Upper lobe of left lung (tissue), 4 donors: ENCODE measurements at regions not wholly inside any gene's neighbourhood (a gene's known extent, or its start where the extent isn't known, plus 50 kb on each side); places are given as distances from the start of the nearest gene placed in this dataset.

ENCODE experiments used
- EP300 ChIP-seq, 4 donors: sonication (generic); formaldehyde crosslinking; IDR thresholded peaks; one replicate each; pipeline ENCODE4 v1.5.1; 2017; ENCODE audit warnings: antibody characterized with exemption in 4 of 4, control low read depth in 2 of 4
- POLR2A ChIP-seq, 4 donors: fragments of 450-650 bp; IDR thresholded peaks; one replicate each; pipeline ENCODE4 v1.5.1; 2016 to 2017; ENCODE audit warnings: antibody characterized with exemption in 4 of 4, mild to moderate bottlenecking in 2 of 4
- POLR2AphosphoS5 ChIP-seq, 2 donors: sonication (generic); formaldehyde crosslinking; IDR thresholded peaks; one replicate each; pipeline ENCODE4 v1.5.1; 2017; ENCODE audit warnings: antibody characterized with exemption in 2 of 2
- TF ChIP-seq, protein P1 (sequence below), 6 experiments: fragments of 450-650 bp in 4 of 6; fragments of 200-600 bp in 2 of 6; sonication (generic) in 2 of 6; IDR thresholded peaks; one replicate each; pipeline ENCODE4 v1.5.1; 2016 to 2019; ENCODE audit warnings: antibody characterized with exemption in 6 of 6

DNA sequence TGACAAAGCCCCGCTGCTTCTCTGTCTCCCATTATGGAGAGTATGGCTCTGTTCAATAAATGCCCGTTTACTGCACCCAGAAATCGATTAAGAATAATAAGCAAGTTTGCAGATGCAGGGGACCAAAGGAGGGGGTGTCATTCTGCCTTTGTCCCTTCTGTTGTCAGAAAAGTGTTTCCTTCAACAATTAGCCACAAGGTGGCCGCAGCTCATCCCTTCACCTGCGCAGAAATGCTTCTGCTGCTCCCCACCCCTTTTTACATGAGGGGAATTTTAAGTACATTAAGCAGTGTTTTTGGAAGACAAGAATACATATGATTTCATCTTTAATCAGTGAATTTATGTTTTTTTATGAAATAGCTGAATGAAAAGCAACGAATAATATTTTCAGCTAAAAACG, 175.6 kb upstream of the ARX start:
- TF ChIP-seq, protein P1, sequence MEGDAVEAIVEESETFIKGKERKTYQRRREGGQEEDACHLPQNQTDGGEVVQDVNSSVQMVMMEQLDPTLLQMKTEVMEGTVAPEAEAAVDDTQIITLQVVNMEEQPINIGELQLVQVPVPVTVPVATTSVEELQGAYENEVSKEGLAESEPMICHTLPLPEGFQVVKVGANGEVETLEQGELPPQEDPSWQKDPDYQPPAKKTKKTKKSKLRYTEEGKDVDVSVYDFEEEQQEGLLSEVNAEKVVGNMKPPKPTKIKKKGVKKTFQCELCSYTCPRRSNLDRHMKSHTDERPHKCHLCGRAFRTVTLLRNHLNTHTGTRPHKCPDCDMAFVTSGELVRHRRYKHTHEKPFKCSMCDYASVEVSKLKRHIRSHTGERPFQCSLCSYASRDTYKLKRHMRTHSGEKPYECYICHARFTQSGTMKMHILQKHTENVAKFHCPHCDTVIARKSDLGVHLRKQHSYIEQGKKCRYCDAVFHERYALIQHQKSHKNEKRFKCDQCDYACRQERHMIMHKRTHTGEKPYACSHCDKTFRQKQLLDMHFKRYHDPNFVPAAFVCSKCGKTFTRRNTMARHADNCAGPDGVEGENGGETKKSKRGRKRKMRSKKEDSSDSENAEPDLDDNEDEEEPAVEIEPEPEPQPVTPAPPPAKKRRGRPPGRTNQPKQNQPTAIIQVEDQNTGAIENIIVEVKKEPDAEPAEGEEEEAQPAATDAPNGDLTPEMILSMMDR (IDR thresholded peaks at IDR 0.05) = no peak
- TF ChIP-seq POLR2A (IDR thresholded peaks at IDR 0.05) (no peak), POLR2AphosphoS5 (IDR thresholded peaks at IDR 0.05) (no peak), EP300 (IDR thresholded peaks at IDR 0.05) (no peak)
